HEK293 (cell line): ENCODE measurements at regions not wholly inside any gene's neighbourhood (a gene's known extent, or its start where the extent isn't known, plus 50 kb on each side); places are given as distances from the start of the nearest gene placed in this dataset.

Source experiments
- CTCF ChIA-PET: fragments of 350-600 bp; formaldehyde crosslinking; extraction: SDS; loops from one replicate; lab custom pipeline; 2021; ENCODE audit warnings: antibody characterized with exemption; lab: Yijun Ruan, JAX
- POLR2A ChIA-PET: fragments of 300-600 bp; formaldehyde crosslinking; extraction: SDS; loops from one replicate; lab custom pipeline; 2020; ENCODE audit warnings: antibody characterized with exemption, inconsistent platforms; lab: Yijun Ruan, JAX
- H3K27ac ChIP-seq: fragments of 200-500 bp; sonication (Bioruptor generic); 2 replicates; pipeline ENCODE4 v1.5.1; 2014; ENCODE audit warnings: low read depth, low read length, control low read depth, inconsistent platforms; ENCODE audit errors: extremely low read depth
- H3K36me3 ChIP-seq, 2 experiments: fragments of 200-500 bp in 1 of 2; sonication (Bioruptor generic) in 1 of 2; 1 replicate in 1 of 2; 2 replicates in 1 of 2; pipeline ENCODE4 v1.5.1; 2014 to 2017; ENCODE audit warnings: inconsistent platforms in 2 of 2, low read length in 2 of 2; ENCODE audit not compliant: control insufficient read depth in 2 of 2, insufficient read depth in 1 of 2
- H3K4me1 ChIP-seq: fragments of 200-500 bp; sonication (Bioruptor generic); 2 replicates; pipeline ENCODE4 v1.5.1; 2014; ENCODE audit warnings: mild to moderate bottlenecking, low read length, inconsistent platforms; ENCODE audit not compliant: control insufficient read depth, insufficient read depth
- H3K4me3 ChIP-seq: 2 replicates; pipeline ENCODE4 v1.5.1; 2011; ENCODE audit warnings: low read depth, mild to moderate bottlenecking, control low read depth, low read length, moderate library complexity
- H3K9me3 ChIP-seq: fragments of 200-500 bp; sonication (Bioruptor generic); 2 replicates; pipeline ENCODE4 v1.5.1; 2014; ENCODE audit warnings: low read depth, low read length, inconsistent platforms; ENCODE audit not compliant: control insufficient read depth, insufficient read depth
- EGR2 ChIP-seq: fragments of 450-650 bp; formaldehyde crosslinking; IDR thresholded peaks from 2 replicates; pipeline ENCODE4 v1.5.1; 2016; ENCODE audit warnings: low read depth, missing biosample characterization, missing genetic modification characterization
- KLF9 ChIP-seq: fragments of 450-650 bp; formaldehyde crosslinking; IDR thresholded peaks from 2 replicates; pipeline ENCODE4 v1.5.1; 2016; ENCODE audit warnings: missing biosample characterization, missing genetic modification characterization, low read depth
- MZF1 ChIP-seq: fragments of 450-650 bp; formaldehyde crosslinking; IDR thresholded peaks from 2 replicates; pipeline ENCODE4 v1.5.1; 2017; ENCODE audit warnings: missing biosample characterization, missing genetic modification characterization, borderline replicate concordance
- SP7 ChIP-seq: fragments of 450-650 bp; formaldehyde crosslinking; IDR thresholded peaks from 2 replicates; pipeline ENCODE4 v1.5.1; 2016; ENCODE audit warnings: missing biosample characterization, missing genetic modification characterization
- ZFHX2 ChIP-seq: fragments of 450-650 bp; formaldehyde crosslinking; conservative IDR thresholded peaks from 2 replicates; pipeline ENCODE4 v1.5.1; 2016; ENCODE audit warnings: missing biosample characterization, missing genetic modification characterization
- ZNF140 ChIP-seq: fragments of 450-650 bp; formaldehyde crosslinking; IDR thresholded peaks from 2 replicates; pipeline ENCODE4 v1.5.1; 2016; ENCODE audit warnings: missing biosample characterization, missing genetic modification characterization
- ZNF157 ChIP-seq: fragments of 450-650 bp; formaldehyde crosslinking; IDR thresholded peaks from 2 replicates; pipeline ENCODE4 v1.5.1; 2016; ENCODE audit warnings: missing biosample characterization, missing genetic modification characterization
- ZNF16 ChIP-seq: fragments of 450-650 bp; formaldehyde crosslinking; IDR thresholded peaks from 2 replicates; pipeline ENCODE4 v1.5.1; 2016; ENCODE audit warnings: low read depth, missing biosample characterization, missing genetic modification characterization
- ZNF18 ChIP-seq: fragments of 450-650 bp; formaldehyde crosslinking; IDR thresholded peaks from 2 replicates; pipeline ENCODE4 v1.5.1; 2016; ENCODE audit warnings: missing biosample characterization, missing genetic modification characterization
- ZNF248 ChIP-seq: fragments of 450-650 bp; formaldehyde crosslinking; IDR thresholded peaks from 2 replicates; pipeline ENCODE4 v1.5.1; 2017; ENCODE audit warnings: missing biosample characterization, missing genetic modification characterization
- ZNF366 ChIP-seq: fragments of 450-650 bp; formaldehyde crosslinking; conservative IDR thresholded peaks from 2 replicates; pipeline ENCODE4 v1.5.1; 2016; ENCODE audit warnings: missing biosample characterization, missing genetic modification characterization
- ZNF391 ChIP-seq: fragments of 450-650 bp; formaldehyde crosslinking; IDR thresholded peaks from 2 replicates; pipeline ENCODE4 v1.5.1; 2016; ENCODE audit warnings: low read depth, missing biosample characterization, missing genetic modification characterization, borderline replicate concordance
- ZNF394 ChIP-seq: fragments of 450-650 bp; formaldehyde crosslinking; IDR thresholded peaks from 2 replicates; pipeline ENCODE4 v1.5.1; 2016; ENCODE audit warnings: missing biosample characterization, missing genetic modification characterization, mild to moderate bottlenecking, moderate library complexity, borderline replicate concordance
- ZNF404 ChIP-seq: fragments of 450-650 bp; formaldehyde crosslinking; IDR thresholded peaks from 2 replicates; pipeline ENCODE4 v1.5.1; 2017; ENCODE audit warnings: missing biosample characterization, missing genetic modification characterization
- ZNF558 ChIP-seq: fragments of 450-650 bp; formaldehyde crosslinking; IDR thresholded peaks from 2 replicates; pipeline ENCODE4 v1.5.1; 2016; ENCODE audit warnings: missing biosample characterization, missing genetic modification characterization
- ZNF596 ChIP-seq: fragments of 450-650 bp; IDR thresholded peaks from 2 replicates; pipeline ENCODE4 v1.5.0; 2018; ENCODE audit warnings: missing biosample characterization, mild to moderate bottlenecking, missing genetic modification characterization, moderate library complexity
- ZNF621 ChIP-seq: fragments of 450-650 bp; formaldehyde crosslinking; IDR thresholded peaks from 2 replicates; pipeline ENCODE4 v1.5.1; 2017; ENCODE audit warnings: missing biosample characterization, missing genetic modification characterization
- ZNF777 ChIP-seq: fragments of 450-650 bp; formaldehyde crosslinking; IDR thresholded peaks from 2 replicates; pipeline ENCODE4 v1.5.1; 2017; ENCODE audit warnings: missing biosample characterization, missing genetic modification characterization, borderline replicate concordance
- TF ChIP-seq, protein P1 (sequence below): fragments of 450-650 bp; formaldehyde crosslinking; IDR thresholded peaks from 2 replicates; pipeline ENCODE4 v1.5.1; 2016; ENCODE audit warnings: missing biosample characterization, missing genetic modification characterization, low read depth
- TF ChIP-seq, protein P2 (sequence below): fragments of 450-650 bp; formaldehyde crosslinking; IDR thresholded peaks from 2 replicates; pipeline ENCODE4 v1.5.1; 2016; ENCODE audit warnings: missing biosample characterization, missing genetic modification characterization
- TF ChIP-seq, protein P3 (sequence below): sonication (generic); formaldehyde crosslinking; IDR thresholded peaks from 2 replicates; pipeline ENCODE4 v1.8.1; 2022; ENCODE audit warnings: mild to moderate bottlenecking, moderate library complexity, missing genetic modification reagents
- TF ChIP-seq, protein P4 (sequence below): fragments of 450-650 bp; formaldehyde crosslinking; IDR thresholded peaks from 2 replicates; pipeline ENCODE4 v1.5.1; 2016; ENCODE audit warnings: missing biosample characterization, missing genetic modification characterization

DNA sequence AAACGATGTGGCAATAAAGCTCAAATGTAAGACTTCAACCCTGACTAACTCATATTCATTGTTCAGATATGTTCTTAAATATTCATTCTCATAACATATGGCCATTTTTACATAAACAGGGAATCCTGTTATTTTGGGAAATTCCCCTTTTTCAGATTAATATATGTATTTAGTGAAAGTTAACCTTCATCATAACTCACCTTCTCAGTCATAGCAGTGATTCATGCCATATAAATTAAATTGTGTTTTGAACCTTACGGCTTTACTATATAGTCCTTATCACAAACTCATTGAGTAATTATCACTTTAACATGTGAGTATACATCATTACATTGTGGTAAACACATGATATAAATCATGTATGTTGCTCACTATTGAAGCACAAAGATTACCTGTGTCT, 392.5 kb upstream of the TRAM1L1 start (continued):
- TF ChIP-seq, protein P1, sequence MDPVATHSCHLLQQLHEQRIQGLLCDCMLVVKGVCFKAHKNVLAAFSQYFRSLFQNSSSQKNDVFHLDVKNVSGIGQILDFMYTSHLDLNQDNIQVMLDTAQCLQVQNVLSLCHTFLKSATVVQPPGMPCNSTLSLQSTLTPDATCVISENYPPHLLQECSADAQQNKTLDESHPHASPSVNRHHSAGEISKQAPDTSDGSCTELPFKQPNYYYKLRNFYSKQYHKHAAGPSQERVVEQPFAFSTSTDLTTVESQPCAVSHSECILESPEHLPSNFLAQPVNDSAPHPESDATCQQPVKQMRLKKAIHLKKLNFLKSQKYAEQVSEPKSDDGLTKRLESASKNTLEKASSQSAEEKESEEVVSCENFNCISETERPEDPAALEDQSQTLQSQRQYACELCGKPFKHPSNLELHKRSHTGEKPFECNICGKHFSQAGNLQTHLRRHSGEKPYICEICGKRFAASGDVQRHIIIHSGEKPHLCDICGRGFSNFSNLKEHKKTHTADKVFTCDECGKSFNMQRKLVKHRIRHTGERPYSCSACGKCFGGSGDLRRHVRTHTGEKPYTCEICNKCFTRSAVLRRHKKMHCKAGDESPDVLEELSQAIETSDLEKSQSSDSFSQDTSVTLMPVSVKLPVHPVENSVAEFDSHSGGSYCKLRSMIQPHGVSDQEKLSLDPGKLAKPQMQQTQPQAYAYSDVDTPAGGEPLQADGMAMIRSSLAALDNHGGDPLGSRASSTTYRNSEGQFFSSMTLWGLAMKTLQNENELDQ (tag by site-specific recombination): no peak
- TF ChIP-seq ZNF404 (no peak), ZNF391 (tag by site-specific recombination) (no peak), ZNF366 (tag by site-specific recombination) (no peak), ZNF394 (no peak), ZNF140 (no peak), ZNF157 (tag by site-specific recombination) (no peak), ZNF596 (tag by site-specific recombination) (no peak), ZNF248 (tag by site-specific recombination) (no peak), ZFHX2 (tag by site-specific recombination) (no peak), ZNF621 (tag by site-specific recombination) (no peak), ZNF558 (tag by site-specific recombination) (no peak)
- TF ChIP-seq, protein P2, sequence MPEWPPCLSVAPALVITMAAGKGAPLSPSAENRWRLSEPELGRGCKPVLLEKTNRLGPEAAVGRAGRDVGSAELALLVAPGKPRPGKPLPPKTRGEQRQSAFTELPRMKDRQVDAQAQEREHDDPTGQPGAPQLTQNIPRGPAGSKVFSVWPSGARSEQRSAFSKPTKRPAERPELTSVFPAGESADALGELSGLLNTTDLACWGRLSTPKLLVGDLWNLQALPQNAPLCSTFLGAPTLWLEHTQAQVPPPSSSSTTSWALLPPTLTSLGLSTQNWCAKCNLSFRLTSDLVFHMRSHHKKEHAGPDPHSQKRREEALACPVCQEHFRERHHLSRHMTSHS (tag by site-specific recombination): no peak
- TF ChIP-seq, protein P3, sequence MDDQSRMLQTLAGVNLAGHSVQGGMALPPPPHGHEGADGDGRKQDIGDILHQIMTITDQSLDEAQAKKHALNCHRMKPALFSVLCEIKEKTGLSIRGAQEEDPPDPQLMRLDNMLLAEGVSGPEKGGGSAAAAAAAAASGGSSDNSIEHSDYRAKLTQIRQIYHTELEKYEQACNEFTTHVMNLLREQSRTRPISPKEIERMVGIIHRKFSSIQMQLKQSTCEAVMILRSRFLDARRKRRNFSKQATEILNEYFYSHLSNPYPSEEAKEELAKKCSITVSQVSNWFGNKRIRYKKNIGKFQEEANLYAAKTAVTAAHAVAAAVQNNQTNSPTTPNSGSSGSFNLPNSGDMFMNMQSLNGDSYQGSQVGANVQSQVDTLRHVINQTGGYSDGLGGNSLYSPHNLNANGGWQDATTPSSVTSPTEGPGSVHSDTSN (CRISPR knock-in tag): no peak
- TF ChIP-seq, protein P4, sequence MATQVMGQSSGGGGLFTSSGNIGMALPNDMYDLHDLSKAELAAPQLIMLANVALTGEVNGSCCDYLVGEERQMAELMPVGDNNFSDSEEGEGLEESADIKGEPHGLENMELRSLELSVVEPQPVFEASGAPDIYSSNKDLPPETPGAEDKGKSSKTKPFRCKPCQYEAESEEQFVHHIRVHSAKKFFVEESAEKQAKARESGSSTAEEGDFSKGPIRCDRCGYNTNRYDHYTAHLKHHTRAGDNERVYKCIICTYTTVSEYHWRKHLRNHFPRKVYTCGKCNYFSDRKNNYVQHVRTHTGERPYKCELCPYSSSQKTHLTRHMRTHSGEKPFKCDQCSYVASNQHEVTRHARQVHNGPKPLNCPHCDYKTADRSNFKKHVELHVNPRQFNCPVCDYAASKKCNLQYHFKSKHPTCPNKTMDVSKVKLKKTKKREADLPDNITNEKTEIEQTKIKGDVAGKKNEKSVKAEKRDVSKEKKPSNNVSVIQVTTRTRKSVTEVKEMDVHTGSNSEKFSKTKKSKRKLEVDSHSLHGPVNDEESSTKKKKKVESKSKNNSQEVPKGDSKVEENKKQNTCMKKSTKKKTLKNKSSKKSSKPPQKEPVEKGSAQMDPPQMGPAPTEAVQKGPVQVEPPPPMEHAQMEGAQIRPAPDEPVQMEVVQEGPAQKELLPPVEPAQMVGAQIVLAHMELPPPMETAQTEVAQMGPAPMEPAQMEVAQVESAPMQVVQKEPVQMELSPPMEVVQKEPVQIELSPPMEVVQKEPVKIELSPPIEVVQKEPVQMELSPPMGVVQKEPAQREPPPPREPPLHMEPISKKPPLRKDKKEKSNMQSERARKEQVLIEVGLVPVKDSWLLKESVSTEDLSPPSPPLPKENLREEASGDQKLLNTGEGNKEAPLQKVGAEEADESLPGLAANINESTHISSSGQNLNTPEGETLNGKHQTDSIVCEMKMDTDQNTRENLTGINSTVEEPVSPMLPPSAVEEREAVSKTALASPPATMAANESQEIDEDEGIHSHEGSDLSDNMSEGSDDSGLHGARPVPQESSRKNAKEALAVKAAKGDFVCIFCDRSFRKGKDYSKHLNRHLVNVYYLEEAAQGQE: no peak

DNA sequence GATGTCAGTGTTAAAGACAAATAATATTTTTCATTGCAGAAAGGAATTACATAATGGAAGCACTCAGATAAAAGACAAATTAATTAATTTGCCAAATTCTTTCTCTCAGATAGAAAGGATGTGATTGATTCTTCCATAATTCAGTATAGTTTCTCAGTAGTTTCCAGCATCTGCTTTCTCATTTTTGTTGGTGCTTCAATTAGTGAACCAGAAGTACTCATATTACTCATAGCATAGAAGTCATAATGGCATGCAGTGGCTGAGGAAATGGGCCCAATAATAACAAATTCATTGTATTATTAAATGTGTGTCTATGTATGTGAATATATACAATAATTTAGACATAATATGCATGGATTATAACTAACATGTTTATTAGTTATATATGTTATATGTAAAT, 393.3 kb upstream of the TRAM1L1 start:
- TF ChIP-seq ZNF777 (tag by site-specific recombination) (no peak), MZF1 (tag by site-specific recombination) (no peak), SP7 (tag by site-specific recombination) (no peak), EGR2 (tag by site-specific recombination) (no peak), KLF9 (tag by site-specific recombination) (no peak), ZNF16 (tag by site-specific recombination) (no peak), ZNF18 (tag by site-specific recombination) (no peak)
- no peak overlapping the region for H3K27ac ChIP-seq
- ChIA-PET POLR2A (no interaction called here), CTCF (no interaction called here)
- no peak overlapping the region for H3K4me3 ChIP-seq
- no peaks in the 10 kb centered on the region for H3K4me1 ChIP-seq
- no peaks in the 10 kb centered on the region for H3K9me3 ChIP-seq
- no peaks in the 10 kb centered on the region for H3K36me3 ChIP-seq
